SKM-1 (cell line): ENCODE measurements at regions not wholly inside any gene's neighbourhood (a gene's known extent, or its start where the extent isn't known, plus 50 kb on each side); places are given as distances from the start of the nearest gene placed in this dataset.

Experiments used
- DNase-seq: peaks from one replicate; lab custom pipeline; 2025; ENCODE audit not compliant: unreplicated experiment; lab: John Stamatoyannopoulos, UW

DNA sequence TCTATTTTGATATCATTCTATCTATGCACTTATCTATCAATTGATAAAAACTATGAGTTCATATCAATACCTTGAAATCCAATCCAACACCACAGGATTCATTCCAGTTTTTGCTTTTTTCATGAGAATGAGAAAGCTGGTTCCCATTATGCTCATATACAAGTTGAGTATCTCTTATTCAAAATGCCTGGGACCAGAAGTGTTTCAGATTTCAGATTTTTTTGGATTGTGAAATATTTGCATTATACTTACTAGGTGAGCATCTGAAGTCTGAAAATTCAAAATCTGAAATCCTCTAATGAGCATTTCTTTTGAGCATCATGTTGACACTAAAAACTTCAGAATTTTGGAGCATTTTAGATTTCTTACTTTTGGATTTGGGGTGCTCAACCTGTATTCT is 67.8 kb upstream of the DCBLD2 start:
- no peak for DNase-seq

DNA sequence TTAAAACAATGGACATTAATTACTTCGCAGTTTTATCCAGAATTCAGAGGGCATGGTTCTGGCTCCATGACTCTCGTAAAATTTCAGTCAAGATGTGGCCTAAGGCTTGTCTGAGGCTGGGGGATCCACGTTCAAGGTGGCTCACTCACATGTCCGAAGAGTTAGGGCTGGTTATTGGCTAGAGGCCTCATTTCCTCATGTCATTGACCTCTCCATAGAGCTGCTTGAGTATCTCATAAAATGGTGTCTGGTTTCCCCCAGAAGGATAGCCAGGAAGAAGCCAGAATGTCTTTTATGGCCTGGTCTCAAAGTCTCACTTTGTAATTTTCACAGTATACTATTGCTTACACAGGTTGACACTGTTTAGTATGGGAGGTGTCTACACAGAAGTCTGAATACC is 67.3 kb upstream of the DCBLD2 start:
- no peak for DNase-seq

DNA sequence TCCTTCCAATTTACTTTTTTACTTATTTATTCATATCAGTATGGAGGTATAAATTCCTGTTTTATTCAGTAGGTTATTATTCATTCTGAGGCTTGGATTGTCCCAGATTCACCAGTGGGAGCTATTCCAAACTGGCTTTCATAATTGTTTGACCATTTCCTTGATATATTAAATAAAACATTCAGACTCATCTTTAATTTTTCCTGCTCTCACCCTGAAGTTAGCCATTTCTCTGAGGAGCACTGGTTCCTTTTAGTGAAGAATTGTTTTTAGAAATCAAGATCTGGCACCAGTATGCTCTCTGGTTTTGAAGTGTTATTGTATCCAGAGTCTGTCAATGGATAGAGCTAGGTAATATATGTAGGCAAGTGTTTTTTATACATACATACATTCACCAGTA is 66.9 kb upstream of the DCBLD2 start:
- no peak for DNase-seq

DNA sequence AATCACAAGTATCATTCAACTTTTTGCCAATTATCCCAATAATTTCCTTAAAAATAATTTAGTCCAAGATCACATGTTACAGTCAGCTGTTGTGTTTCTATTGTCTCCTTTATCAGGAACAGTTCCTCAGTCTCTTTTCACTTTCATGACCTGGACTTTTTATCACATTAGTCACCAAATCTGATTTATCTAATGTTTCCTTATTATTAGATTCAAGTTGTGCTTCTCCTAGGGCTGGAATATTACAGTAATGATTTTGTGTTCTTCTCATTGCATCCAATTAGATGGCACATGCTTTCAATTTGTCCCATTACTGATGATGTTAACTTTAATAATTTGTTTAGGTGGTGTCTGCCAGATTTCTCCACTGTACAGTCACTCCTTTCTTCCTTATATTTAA is 66.3 kb upstream of the DCBLD2 start:
- DNase-seq = no peak

DNA sequence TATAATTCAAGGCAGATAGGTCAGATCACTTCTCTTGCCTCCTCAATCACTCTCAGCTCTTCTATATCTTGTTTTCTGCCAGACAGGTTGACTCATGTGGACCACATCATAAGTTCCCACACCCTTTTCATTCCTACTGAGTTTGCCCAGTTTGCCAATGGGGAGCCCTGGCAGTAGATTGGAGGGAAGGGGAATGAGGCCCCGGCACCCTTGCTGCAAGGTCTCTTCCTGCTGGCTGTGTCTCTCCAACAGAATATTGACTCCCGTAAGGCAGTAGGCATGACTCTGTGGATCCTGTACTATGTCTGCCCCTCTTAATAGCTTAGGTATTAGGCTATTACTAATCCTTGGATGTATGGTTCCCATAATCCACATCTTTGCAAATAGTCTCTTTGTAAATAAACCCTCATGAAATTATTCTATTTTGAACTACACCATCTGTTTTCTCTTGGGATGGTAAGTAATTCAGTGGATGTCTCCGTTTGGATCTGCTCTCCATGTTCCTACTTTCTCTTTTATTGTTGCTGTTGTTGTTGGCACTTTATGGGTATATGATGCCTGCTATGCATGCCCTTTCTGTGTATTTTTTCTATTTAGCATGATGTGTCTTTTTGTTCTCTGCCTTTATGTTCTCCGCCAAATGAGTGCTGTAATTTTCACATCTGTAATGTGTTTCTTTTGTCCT is 65.5 kb upstream of the DCBLD2 start:
- no peak for DNase-seq

DNA sequence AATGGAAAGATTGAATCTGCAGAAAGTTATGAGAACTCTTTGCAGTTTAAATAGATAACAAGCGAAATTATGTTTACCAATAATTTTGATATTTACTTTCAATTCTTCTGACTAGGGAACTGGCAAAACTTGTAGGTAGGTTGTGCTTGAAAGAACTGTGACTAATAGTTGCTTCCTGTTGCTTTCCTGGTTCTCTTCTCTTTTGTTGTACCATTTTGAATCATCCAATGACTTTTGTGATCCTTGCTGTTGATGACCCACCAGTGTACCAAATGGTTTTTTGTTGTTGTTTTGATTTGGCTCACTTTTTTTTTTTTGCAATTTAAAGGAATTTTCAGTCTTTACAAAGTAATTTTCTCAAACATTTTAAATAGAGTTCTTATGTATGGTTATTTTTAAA is 64.9 kb upstream of the DCBLD2 start:
- DNase-seq = no peak

DNA sequence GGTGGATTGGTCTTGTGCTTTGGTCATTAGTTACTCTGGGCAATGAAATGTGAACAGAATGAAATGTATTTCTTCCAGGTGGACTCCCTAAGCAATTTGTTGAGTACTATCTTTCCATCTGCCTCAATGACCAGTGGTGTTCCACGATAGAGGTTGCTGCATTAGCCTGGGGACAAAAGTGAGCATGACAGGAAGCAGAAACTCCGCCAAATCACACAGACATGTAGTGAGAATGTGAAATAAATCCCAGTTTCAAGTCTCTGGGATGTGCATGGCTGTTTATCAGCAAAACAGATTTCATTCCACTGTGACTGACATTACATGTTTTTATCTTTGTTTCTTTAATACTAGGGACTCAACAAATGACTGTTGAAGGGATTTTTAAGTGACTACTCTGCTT is 63.3 kb upstream of the DCBLD2 start:
- DNase-seq = no peak

DNA sequence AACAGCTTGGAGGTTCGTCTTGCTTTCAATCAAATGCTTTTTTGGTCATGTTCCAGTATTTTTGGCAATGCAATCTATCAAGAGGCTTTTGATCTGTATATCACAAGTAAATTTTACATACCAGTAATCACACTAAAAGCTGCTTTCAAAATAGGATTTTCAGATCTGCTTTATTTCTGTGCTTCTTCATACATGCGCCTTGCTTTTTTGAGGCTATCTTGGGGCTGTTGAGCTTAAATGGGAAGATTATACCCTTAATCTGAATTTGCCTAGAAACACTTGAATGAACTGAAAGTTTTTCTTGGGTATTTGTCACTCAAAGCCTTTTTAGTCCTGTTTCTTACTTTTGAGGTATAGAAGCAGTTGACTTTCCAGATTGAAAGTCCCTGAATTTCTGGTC is 62.1 kb upstream of the DCBLD2 start:
- no peak for DNase-seq

DNA sequence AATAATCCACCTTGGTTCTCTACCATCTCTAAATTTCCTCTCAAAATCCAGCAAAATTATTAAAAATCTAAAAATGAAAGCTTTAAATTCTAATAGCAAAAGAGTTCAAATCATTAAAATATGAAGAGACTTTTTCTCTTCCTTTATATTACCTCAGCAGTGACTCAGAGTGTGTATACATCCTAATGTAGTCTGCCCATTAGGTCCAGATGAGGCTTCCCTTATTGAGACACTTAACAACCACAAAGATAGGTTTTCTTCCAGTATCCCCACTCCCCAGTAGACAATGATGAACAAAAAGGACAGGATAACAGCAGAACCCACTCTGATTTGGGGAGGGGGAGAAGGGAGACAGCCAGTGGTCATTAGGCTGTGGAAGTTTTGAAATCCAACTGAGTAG is 61.5 kb upstream of the DCBLD2 start:
- DNase-seq = no peak

DNA sequence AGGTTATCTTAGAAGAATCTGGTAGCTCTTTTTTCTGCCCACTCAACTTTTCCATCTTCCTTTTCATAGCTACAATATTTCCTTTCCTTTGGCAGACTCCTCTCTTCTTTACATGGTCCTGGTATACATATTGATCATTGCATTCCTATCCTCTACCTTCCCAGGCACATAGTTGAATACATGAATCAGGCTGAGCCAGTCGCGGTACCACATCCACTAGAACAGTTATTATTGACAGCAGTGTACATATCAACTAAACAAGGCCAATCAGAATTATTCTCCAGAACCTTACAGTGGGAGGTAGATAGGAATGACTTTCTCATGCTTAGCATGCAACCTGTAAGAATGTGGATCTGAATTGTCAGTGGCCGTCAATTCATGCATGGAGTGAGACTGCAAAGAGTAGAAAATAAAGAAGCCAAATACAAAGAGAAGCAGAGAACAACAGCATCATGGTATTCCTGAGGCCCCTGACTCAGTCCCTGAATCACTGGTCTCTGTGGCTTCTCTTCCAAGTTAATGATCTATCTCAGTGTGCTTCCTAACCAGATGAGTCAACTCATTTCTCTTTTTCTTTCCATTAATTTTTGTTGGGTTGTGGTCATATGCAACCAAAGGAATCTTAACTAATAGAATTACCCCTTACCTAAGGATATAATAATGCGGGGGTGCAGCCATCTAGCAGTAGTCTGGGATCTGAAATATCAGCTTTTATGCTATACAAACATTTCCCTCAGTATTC is 60.9 kb upstream of the DCBLD2 start:
- DNase-seq = no peak

DNA sequence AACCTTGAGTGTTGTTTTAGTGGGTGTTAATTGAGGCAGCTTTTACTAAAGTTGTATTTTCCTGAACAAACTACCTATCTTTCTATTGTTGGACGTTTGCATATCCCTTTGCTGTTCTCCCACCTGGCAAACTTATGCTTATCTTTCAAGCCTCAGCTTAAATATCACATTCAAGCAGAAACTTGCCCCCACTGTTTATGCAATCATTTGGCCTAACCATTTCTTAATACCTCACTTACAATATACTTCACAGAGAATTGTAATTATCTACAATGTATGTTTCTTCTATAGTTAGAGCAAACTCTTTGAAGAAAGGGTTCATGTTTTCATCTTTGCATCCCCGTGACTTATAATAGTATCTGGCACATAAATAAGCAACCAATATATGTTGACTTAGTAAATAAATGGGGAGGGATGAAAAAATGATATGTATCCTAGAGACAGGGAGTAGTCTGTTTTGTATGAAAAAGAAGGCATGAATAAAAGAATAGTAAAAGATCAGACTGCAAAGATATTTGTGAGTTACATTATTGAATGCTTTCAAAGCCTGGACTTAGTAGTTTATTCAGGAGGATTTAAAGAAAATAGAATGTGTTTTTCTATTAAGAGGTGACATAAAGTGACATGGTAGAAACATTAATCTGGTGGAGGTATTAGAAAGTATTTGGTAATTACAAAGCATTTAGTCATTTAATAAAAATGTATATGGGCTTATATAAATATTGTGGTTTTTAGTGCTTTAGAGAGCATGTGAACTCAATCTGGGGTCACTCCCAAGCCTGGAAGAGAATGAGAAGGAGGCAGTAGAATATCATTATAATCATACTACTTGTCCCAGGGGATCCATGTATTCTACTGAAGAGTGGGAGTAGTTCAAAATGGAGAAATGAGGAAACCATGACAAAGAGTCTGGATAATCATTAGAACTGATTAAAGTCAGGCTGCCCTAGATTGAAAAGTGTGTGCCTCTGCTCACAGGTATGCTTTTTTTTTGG is 60.0 kb upstream of the DCBLD2 start:
- DNase-seq = no peak

DNA sequence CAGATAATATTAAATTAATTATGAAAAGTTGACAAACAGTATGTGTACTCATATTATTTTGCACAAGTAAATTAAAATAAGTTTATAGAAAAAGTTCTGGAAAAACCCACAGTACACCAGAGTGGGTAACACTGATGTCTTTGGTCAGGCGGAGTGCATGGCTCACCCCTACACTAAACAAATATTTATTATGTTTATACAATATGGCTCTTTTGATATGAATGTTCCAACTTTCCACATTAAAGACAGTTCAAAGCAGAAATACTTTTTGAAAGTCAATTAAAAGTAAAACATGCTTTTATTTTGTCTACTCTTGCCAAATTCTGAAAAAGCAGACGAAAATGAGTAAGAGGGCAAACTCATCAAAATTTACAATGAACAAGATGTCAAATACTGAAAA is 56.2 kb upstream of the DCBLD2 start:
- DNase-seq = no peak

DNA sequence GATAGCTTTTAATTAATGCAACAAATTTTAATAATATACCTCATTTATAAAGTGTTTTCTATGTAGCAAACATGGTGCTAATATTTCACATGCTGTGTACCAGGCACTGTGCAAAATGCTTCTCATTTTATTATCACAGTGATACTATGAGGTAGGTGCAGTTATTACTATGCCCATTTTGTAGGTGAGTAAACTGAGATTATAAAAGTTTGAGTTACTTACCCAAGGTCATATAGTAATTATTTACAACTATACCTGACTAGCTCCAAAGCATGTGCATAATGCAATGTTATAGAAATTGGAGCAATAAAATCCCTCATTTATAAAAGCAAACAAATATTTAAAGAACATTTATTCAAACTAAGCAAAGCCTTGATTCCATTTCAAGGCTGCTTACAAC is 54.5 kb upstream of the DCBLD2 start:
- DNase-seq = no peak

DNA sequence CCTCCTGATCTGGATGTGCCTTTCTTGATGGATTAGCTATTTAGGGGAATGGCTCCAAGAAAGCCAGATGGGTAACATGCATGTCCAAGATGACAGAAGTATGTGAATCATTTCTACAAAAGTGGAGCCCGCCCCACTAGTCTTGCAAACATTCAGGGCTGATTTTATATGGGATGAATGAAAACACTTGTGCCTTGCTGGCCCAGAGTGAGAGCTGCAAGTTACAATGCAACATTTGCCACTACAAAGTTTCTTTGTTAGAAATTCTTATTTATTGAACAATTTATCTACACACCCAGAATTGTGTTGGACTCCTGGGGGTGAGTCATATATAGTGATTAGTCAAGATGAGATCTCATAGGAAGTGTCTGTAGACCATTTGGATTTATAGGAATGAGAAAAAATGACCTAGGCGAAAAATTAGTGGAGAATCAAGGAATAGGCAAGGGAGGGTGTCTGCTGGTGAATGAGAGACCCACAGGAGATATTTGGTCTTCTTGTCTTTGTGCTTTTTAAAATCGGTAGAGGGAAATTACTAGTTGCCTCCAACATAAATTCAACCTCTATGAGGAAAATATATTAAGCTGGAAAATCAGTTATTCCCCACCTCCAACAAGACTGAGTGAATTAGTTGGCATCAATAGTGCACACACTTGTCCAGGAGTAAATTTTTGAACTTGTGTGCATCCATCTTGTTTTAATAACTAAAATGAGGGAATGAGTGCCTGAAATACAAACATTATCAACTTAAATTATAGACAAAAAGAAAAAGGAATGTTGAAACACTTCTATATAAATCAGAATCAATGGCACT is 53.5 kb upstream of the DCBLD2 start:
- no peak for DNase-seq

DNA sequence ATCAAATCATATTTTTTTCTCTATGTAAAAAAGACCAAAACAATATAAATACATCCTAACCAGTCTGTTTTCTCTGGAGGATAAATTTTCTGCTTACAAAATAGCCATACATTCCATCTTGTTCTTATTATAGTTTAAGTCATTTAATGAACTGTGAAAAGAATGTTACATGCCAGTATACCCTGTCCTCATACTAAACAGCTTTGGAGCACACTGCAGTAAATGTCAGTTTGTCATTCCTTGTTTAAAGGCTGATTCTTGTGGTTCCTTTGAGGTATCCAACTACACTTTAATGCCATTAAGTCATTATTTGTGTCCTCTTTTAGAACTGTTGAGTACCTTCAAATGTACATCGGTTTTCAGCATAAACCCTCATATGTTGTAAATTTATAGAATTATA is 52.7 kb upstream of the DCBLD2 start:
- DNase-seq = no peak

DNA sequence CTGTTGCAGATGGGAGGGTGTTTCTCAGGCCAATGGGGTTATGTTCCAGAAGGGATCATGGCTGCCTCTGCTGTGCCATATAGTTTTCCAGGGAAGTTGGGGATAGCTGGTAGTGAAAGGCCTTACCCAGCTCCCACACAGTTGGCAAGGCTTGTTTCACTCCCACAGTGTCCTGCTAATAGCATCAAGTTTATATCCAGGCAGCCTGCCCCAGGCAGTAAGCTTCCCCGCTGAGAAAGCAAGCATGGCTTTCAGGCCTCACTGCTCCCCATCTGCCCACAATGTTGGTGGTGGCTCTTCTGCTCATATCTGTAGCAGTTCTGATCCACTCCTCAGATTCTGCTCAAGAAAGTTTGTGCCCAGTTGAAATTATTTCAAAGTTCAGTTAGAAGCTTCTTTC is 50.9 kb upstream of the DCBLD2 start:
- no peak for DNase-seq
